GM18951 (cell line): ENCODE measurements at regions not wholly inside any gene's neighbourhood (a gene's known extent, or its start where the extent isn't known, plus 50 kb on each side); places are given as distances from the start of the nearest gene placed in this dataset.
"Not testable (repeated sequence)": the region's sequence is repeated elsewhere in the genome, so short reads cannot be mapped to it uniquely, and the experiment has no call there.

Source experiments
- POLR2A ChIP-seq: IDR thresholded peaks from 4 replicates; pipeline ENCODE4 v1.6.1; 2011; ENCODE audit warnings: mild to moderate bottlenecking; ENCODE audit not compliant: insufficient read length, insufficient read depth; ENCODE audit errors: extremely low read depth
- in situ Hi-C: fragments of 300-500 bp; cut with MboI; formaldehyde crosslinking; loops from one replicate; pipeline ENCODE4 v1.12.0; 2022; ENCODE audit warnings: low sequenced_read_pairs, mixed read lengths, inconsistent platforms; ENCODE audit not compliant: unreplicated experiment

GRCh38 chr2:17398770-17399169 is 119.5 kb downstream of the RAD51AP2 start:
- TF ChIP-seq POLR2A = no peak
- in situ Hi-C loops = no loop called here

DNA sequence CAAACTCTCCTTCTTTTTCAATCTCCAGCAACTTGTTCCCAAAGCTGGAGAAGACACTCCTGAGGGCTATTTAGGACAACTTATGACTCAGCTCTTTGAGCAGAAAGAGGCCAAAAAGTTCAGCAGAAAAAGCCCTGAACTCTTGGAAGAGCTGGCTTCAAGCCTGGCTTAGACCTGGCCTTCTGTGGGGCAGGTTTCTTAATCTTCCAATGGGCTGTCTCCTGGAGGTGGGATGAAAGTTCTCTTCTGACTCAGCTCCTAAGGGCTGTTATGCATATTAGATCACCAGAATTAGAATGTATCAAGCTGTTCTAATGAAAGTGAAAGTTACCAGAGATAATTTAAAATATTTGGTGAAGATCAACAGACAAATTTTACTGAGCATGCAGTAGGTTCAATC is 129.4 kb downstream of the RAD51AP2 start:
- in situ Hi-C loops = no loop called here
- TF ChIP-seq POLR2A = no peak

GRCh38 chr2:17387591-17387990 is 130.6 kb downstream of the RAD51AP2 start:
- in situ Hi-C loops = no loop called here
- TF ChIP-seq POLR2A = no peak

DNA sequence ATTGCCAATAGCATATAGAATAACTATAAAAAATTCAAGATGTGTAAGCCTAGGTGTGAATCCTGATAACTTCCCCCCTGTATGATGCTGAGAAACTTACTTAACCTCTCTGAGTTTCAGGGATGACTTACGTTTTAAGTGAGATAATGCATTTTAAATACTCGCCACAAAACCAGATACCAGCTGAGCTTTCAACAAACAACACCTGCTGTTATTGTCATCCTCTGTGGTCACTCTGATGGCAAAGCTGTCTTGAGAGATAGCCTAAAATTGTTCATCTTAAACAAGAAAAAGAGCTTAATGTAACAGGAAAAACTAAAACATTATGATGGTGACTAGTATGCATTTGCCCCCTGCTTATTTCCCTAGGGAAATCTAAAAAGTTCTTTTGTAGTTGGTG is 131.5 kb downstream of the RAD51AP2 start:
- no peak for TF ChIP-seq POLR2A
- in situ Hi-C loops = no loop called here

DNA sequence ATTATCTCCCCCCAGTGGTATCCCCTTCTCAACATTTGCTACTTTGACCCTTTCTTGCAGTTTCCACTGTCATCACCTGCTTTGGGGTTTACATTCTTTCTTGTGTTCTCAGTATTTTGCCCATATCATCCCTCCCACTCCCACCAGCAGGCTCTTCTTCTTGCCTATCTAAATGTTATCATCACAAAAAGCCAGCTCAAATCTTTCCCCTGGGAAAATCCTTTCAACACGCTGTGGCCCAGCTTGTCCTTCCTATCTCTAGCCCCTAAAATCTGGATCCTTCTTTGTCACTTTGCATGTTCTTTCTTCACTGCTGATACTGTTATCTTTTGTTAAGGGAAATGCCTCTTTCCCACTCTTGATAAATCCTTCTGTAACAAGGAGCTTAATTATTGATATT is 138.2 kb downstream of the RAD51AP2 start:
- TF ChIP-seq POLR2A = no peak
- in situ Hi-C loops = no loop called here

DNA sequence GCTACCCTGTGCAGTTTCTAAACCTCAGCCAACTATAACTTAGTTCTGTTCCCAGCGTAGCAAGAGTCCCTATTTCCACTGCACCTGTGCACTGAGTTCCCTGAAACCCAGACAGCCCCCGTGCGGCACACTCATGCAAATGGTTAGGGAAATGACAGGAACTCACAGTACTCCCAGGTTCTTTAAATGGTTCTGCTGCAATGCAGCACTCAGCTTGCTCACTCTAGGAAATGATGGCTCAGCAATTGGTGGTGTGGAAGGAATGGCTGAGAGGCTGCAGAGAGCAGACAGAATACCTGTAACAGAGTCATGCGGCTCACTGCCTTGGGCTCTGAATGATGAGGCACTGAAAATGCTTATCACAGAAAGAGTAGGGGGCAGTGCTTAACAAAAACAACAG is 143.0 kb downstream of the RAD51AP2 start:
- no peak for TF ChIP-seq POLR2A
- in situ Hi-C loops = no loop called here

DNA sequence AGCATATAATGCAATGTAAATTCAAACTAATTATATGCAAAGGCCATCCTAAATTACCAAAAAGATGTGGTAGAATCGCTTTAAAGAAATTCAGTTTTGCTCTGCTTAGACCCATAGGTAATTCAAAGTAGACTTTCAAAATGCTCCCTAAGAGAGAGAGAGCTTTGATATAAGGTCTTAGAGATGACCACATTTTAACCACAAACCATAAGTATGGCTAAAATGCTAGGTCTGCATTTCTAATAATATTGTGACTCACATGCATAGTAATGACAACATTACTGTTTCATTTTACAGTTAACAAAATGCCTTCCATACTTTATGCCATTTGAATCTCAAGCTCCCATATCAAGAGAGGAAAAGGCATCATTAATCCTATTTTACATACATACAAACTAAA is 144.5 kb downstream of the RAD51AP2 start:
- in situ Hi-C loops = no loop called here
- no peak for TF ChIP-seq POLR2A

DNA sequence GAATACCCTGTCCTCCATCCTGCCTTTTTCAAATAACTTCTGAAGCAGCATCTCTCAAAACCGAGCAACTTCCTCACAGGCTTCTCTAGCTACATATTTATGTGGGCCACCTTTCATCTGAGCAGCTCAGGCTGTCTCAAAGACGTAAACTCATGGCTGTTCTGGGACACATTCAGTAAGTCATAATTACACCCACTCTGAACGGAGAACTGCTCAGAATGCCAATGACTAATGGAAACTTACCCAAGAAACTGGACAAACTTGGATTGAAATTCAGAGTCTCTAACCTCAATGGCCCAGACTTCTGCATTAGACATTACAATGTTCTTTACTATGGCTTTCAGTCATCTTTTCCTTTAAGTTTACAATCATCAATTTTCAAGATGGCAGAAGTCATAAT is 145.2 kb downstream of the RAD51AP2 start:
- in situ Hi-C loops = no loop called here
- TF ChIP-seq POLR2A = no peak

- in situ Hi-C loops = no loop called here
- TF ChIP-seq POLR2A = no peak
Observed at GRCh38 chr2:17363846-17364245, 154.4 kb downstream of the RAD51AP2 start.

GRCh38 chr2:17362956-17363355 is 155.3 kb downstream of the RAD51AP2 start:
- in situ Hi-C loops = no loop called here
- TF ChIP-seq POLR2A = no peak

GRCh38 chr2:17355608-17356329 is 162.5 kb downstream of the RAD51AP2 start:
- in situ Hi-C loops = no loop called here
- no peak for TF ChIP-seq POLR2A

GRCh38 chr2:17353263-17353662 is 165.0 kb downstream of the RAD51AP2 start:
- in situ Hi-C loops = no loop called here
- no peak for TF ChIP-seq POLR2A

DNA sequence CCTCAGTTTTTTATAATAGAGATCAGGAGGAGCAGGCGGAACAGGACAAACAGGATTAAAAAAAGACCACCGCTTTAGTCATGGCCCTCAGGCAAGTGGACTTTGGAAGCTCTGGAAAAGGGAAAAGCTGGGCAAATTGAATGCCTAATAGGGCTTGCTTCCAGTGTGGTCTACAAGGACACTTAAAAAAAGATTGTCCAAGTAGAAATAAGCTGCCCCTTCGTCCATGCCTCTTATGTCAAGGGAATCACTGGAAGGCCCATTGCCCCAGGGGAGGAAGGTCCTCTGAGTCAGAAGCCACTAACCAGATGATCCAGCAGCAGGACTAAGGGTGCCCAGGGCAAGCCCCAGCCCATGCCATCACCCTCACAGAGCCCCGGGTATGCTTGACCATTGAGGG is 175.5 kb downstream of the RAD51AP2 start:
- in situ Hi-C loops = not testable (repeated sequence)

DNA sequence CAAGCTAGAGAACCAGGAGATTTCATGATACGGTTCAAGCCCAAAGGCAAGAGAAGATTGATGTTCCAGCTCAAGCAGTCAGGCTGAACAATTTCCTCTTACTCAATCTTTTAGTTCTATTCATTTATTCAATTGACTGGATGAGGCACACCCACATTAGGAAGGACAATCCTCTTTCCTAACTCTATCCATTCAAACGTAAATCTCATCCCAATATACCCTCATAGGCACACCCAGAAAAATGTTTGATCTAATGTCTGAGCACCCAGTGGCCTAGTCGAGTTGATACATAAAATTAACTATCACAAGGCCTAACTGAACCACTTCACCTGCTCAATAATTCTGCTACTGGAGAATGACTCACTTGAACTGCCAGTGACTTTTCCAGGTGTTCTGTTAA is 180.7 kb downstream of the RAD51AP2 start:
- in situ Hi-C loops = no loop called here

GRCh38 chr2:17336458-17336857 is 181.8 kb downstream of the RAD51AP2 start:
- in situ Hi-C loops = no loop called here
- no peak for TF ChIP-seq POLR2A

More for the DNA sequence above, 180.7 kb downstream of the RAD51AP2 start:
- TF ChIP-seq POLR2A = no peak
